NOMO-1 treated with DMSO at 0.1 percent for 48 hours (cell line): ENCODE measurements at regions not wholly inside any gene's neighbourhood (a gene's known extent, or its start where the extent isn't known, plus 50 kb on each side); places are given as distances from the start of the nearest gene placed in this dataset.
"Not testable (repeated sequence)": the region's sequence is repeated elsewhere in the genome, so short reads cannot be mapped to it uniquely, and the experiment has no call there.

Experiments
- DNase-seq: peaks from one replicate; lab custom pipeline; 2025; ENCODE audit not compliant: unreplicated experiment; lab: John Stamatoyannopoulos, UW

DNA sequence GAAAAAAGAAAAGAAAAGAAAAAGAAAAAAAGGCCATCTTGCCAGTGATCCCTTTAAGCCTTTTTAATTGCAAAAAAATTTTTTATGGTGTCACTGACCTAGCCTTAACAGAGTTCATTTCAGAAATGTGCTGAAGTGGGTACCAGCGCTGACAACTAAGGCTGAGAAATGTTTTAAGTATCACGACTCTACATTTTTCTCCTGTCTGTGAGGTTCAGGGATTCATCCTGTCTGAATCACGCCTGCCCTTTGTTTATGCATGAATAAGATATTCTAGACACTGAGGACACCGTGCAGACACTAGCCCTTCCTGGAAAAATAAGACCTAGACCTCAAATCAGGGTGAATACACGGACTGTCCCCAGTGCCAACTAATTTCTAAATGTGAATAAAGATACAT, 154.4 kb upstream of the NOCT start:
- no peak for DNase-seq

GRCh38 chr4:138860357-138860756, 155.2 kb upstream of the NOCT start:
- not testable (repeated sequence) for DNase-seq

- DNase-seq: no peak
Observed at GRCh38 chr4:138859254-138859653, 156.3 kb upstream of the NOCT start.

GRCh38 chr4:138858419-138858818, 157.2 kb upstream of the NOCT start:
- DNase-seq: no peak

- no peak for DNase-seq
Observed at GRCh38 chr4:138857416-138857815, 158.2 kb upstream of the NOCT start.

GRCh38 chr4:138852681-138853080, 162.9 kb upstream of the NOCT start:
- no peak for DNase-seq

- no peak for DNase-seq
Observed at GRCh38 chr4:138851391-138852335, 163.9 kb upstream of the NOCT start.

GRCh38 chr4:138845664-138846063, 169.9 kb upstream of the NOCT start:
- no peak for DNase-seq

DNA sequence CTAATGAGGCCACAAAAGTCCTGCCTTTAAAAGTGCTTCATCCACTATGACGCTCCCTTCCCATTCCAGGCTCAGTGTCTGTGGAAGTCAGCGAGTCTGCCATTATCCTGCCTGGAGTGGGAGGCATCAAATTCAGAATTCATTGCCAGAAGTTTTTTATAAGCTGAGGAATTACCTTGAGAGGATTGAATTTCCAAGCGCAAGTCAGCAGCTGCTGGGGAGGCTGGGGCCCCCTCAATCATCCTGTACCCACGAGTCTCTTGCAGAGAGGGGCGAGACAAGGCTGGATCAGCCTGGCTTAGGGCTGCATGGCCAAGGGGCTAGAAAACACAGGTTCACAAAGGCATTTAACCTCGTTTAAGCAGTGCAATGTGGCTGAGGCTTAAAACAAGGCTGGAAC, 170.5 kb upstream of the NOCT start:
- DNase-seq: no peak

DNA sequence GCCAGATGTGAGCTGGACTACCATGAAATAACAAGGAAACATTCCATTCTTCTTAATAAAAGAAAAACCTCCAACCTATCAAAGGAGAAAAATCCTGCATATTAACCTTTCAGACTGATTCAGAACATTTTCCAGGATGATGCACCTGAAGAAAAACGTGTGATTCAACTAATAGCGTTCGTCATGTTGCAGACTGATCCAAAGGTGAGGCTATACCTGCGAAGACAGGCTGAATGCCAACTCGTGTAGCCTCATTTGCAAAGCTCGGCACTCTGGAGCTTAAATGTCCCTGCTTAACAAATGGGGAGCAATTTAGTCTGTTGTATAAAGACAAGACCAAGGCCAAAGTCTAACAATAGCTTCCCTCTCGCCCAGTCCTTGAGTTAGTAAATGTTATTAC, 172.0 kb upstream of the NOCT start:
- DNase-seq: no peak

DNA sequence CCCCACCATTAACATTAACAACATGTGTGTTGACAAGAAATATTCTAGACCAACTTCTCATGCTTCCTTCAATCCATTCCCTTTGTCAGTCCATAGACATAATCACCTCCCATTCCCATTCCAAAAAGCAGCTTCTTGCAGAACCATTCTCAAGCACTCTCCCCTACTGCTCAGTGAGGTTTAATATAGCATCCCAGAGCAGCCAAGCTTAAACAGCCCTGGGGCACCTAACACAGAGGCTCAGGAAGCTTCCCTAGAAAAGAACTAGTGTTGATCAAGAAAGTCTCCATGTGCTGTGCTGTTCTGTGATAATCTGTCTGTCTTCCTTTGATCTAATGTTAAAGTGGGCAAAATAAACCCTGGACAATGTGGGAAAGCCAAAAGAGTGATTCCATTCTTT, 174.2 kb upstream of the NOCT start:
- DNase-seq: no peak

GRCh38 chr4:138838251-138838650, 177.3 kb upstream of the NOCT start:
- DNase-seq: no peak

DNA sequence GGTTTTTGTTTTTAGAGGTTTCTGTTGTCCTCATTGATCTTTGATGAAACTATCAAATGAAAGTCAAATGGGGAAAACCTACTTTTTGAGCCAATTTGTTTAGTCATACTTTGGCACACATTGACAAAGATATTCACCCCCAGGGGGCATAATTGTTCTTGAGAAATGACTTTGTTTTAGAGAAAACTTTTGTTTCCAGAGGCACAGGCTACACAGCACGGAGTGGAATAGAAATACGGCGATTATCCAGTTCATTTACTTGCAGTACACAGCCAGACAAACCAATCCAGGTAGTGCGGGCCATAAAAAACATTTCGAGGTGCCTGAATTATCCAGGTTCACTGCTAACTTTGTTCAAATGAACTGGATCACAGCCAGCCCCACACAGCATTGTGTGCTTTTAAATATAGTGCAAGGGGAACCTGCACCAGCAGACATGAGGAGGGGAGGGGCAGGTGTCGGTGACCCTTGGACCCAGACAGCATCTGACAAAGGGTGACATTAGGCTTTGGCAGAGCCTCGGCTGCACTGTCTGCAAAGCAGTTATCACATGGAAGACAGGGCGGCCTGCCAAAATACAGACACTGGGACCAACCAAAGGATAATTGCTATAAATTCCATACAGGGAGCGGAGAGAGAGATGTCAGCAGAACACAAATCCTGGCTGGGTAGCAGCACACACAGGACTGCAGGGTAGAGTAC, 179.6 kb upstream of the NOCT start:
- DNase-seq: no peak

GRCh38 chr4:138833974-138834373, 181.6 kb upstream of the NOCT start:
- DNase-seq: peak; percentile 28

GRCh38 chr4:138832563-138832962, 183.0 kb upstream of the NOCT start:
- DNase-seq: no peak

GRCh38 chr4:138831948-138832347, 183.6 kb upstream of the NOCT start:
- no peak for DNase-seq

GRCh38 chr4:138828926-138829325, 186.7 kb upstream of the NOCT start:
- DNase-seq: no peak

- DNase-seq: no peak
Observed at GRCh38 chr4:138826754-138827153, 188.8 kb upstream of the NOCT start.

GRCh38 chr4:138826322-138826721, 189.3 kb upstream of the NOCT start:
- DNase-seq: no peak

GRCh38 chr4:138821331-138821730, 194.2 kb upstream of the NOCT start:
- DNase-seq: no peak

DNA sequence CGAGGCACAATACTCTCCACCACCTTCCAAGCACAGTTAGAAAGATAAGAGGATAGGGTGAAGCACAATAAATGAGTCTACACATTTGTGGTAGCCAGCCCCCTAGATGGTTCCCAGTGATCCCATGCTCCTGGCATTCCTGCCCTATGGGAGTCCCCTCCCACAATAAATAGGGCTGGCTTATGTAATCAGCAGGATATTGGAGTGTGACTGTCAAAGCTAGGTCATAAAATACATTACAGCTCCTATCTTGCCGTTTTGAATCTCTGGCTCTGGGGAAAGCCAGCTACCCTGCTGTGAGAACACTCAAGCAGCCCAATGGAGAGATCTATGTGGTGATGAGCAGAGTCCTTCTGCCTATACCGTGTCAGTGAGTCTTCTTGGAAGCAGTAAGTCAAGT, 198.7 kb upstream of the NOCT start:
- DNase-seq: no peak

DNA sequence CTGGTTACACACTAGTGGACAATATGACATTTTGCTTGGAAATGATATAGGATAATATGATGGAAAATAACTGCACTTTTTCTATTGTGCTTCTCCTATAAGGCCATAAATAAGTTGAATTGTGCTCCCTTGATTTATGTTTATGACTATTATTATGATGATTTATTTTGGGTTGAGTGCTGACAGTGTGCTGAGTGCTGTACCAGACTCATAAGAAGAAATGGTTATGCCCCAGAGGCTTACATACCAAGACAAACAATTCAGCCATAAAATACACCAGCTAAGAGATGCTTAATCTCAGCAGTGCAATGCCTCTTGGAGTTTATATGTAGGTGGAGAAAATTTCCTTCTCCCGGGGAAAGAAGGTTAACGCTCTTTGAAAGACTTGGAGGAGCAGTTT, 199.8 kb upstream of the NOCT start:
- no peak for DNase-seq
